Ascending aorta (tissue), 2 donors: ENCODE measurements at regions not wholly inside any gene's neighbourhood (a gene's known extent, or its start where the extent isn't known, plus 50 kb on each side); places are given as distances from the start of the nearest gene placed in this dataset.

ENCODE experiments used
- DNase-seq, 2 donors: peaks; one replicate each; pipeline ENCODE4 v3.0.0-alpha.2; 2019; ENCODE audit warnings: low spot score in 2 of 2
- H3K27ac ChIP-seq, 2 donors: fragments of 200-600 bp; sonication (generic); one replicate each; pipeline ENCODE4 v1.5.1; 2016 to 2017; ENCODE audit warnings: mild to moderate bottlenecking in 1 of 2
- H3K27me3 ChIP-seq: fragments of 200-600 bp; sonication (generic); one replicate; pipeline ENCODE4 v1.5.1; 2017
- H3K36me3 ChIP-seq, 2 donors: fragments of 200-600 bp; sonication (generic); one replicate each; pipeline ENCODE4 v1.5.1; 2016
- H3K4me1 ChIP-seq, 2 donors: fragments of 200-600 bp; sonication (generic); one replicate each; pipeline ENCODE4 v1.5.1; 2016 to 2017; ENCODE audit warnings: mild to moderate bottlenecking in 1 of 2
- H3K4me3 ChIP-seq, 2 donors: fragments of 200-600 bp; sonication (generic); one replicate each; pipeline ENCODE4 v1.5.1; 2016 to 2017; ENCODE audit warnings: mild to moderate bottlenecking in 1 of 2
- H3K9me3 ChIP-seq, 2 donors: fragments of 200-600 bp; sonication (generic); one replicate each; pipeline ENCODE4 v1.5.1; 2016
- CTCF ChIP-seq, 3 experiments: fragments of 200-600 bp in 2 of 3; fragments of 450-650 bp in 1 of 3; sonication (generic) in 2 of 3; IDR thresholded peaks; one replicate each; pipeline ENCODE4 v1.5.1; 2016 to 2019; ENCODE audit warnings: antibody characterized with exemption in 3 of 3, mild to moderate bottlenecking in 1 of 3, moderate library complexity in 1 of 3
- intact Hi-C: fragments of 100-400 bp; cut with DNase I; formaldehyde crosslinking; loops from one replicate; pipeline ENCODE4 v1.15.1; 2023

GRCh38 chr12:113625499-113625898 lies 153.8 kb upstream of the LHX5 start:
- H3K4me1 ChIP-seq = no peaks in the 10 kb centered on the region
- H3K27me3 ChIP-seq = no peaks in the 10 kb centered on the region
- H3K4me3 ChIP-seq = no peak overlapping the region
- H3K9me3 ChIP-seq = peaks cover 7 to 12% of the 10 kb centered on the region in 2 donors
- no peak overlapping the region for H3K27ac ChIP-seq
- intact Hi-C loops = no loop called here
- no peaks in the 10 kb centered on the region for H3K36me3 ChIP-seq
- TF ChIP-seq CTCF (IDR thresholded peaks at IDR 0.05) = no peak
- DNase-seq = no peak

GRCh38 chr12:113622410-113622809 lies 150.7 kb upstream of the LHX5 start:
- no peaks in the 10 kb centered on the region for H3K4me1 ChIP-seq
- TF ChIP-seq CTCF (IDR thresholded peaks at IDR 0.05) = no peak
- peaks cover 7 to 12% of the 10 kb centered on the region in 2 donors for H3K9me3 ChIP-seq

GRCh38 chr12:113620437-113620976 lies 148.8 kb upstream of the LHX5 start:
- no peaks in the 10 kb centered on the region for H3K4me1 ChIP-seq
- no peaks in the 10 kb centered on the region for H3K36me3 ChIP-seq
- H3K27ac ChIP-seq = no peak overlapping the region
- H3K9me3 ChIP-seq = peaks cover 3 to 4% of the 10 kb centered on the region in 2 donors
- no peak overlapping the region for H3K4me3 ChIP-seq
- no peaks in the 10 kb centered on the region for H3K27me3 ChIP-seq
- intact Hi-C loops = no loop called here
- no peak for DNase-seq
- no peak for TF ChIP-seq CTCF (IDR thresholded peaks at IDR 0.05)

More at GRCh38 chr12:113622410-113622809, 150.7 kb upstream of the LHX5 start:
- no peak overlapping the region for H3K4me3 ChIP-seq
- H3K27me3 ChIP-seq = no peaks in the 10 kb centered on the region
- H3K27ac ChIP-seq = no peak overlapping the region
- no peak for DNase-seq
- intact Hi-C loops = no loop called here
- H3K36me3 ChIP-seq = no peaks in the 10 kb centered on the region

- intact Hi-C loops = no loop called here
- no peaks in the 10 kb centered on the region for H3K36me3 ChIP-seq
- H3K4me1 ChIP-seq = no peaks in the 10 kb centered on the region
- no peak overlapping the region for H3K27ac ChIP-seq
- no peaks in the 10 kb centered on the region for H3K27me3 ChIP-seq
- H3K4me3 ChIP-seq = no peak overlapping the region
- H3K9me3 ChIP-seq = peaks cover 0 to 3% of the 10 kb centered on the region in 2 donors
- TF ChIP-seq CTCF (IDR thresholded peaks at IDR 0.05) = no peak
- no peak for DNase-seq
These were observed 147.5 kb upstream of the LHX5 start for GRCh38 chr12:113619202-113619601.

- Histone ChIP-seq H3K4me1 (no peaks in the 10 kb centered on the region), H3K27ac (no peak overlapping the region), H3K4me3 (no peak overlapping the region), H3K27me3 (no peaks in the 10 kb centered on the region), H3K9me3 (no peaks in the 10 kb centered on the region), H3K36me3 (no peaks in the 10 kb centered on the region)
- DNase-seq = no peak
- intact Hi-C loops = no loop called here
- no peak for TF ChIP-seq CTCF (IDR thresholded peaks at IDR 0.05)
These were observed 141.7 kb upstream of the LHX5 start for GRCh38 chr12:113613414-113613813.

GRCh38 chr12:113612793-113613192 lies 141.1 kb upstream of the LHX5 start:
- no peaks in the 10 kb centered on the region for H3K4me1 ChIP-seq
- H3K27ac ChIP-seq = no peak overlapping the region
- H3K9me3 ChIP-seq = no peaks in the 10 kb centered on the region
- intact Hi-C loops = no loop called here
- H3K4me3 ChIP-seq = no peak overlapping the region
- no peak for TF ChIP-seq CTCF (IDR thresholded peaks at IDR 0.05)
- no peak for DNase-seq
- H3K27me3 ChIP-seq = no peaks in the 10 kb centered on the region
- no peaks in the 10 kb centered on the region for H3K36me3 ChIP-seq
